ENCODE measurements at regions not wholly inside any gene's neighbourhood (a gene's known extent, or its start where the extent isn't known, plus 50 kb on each side); places are given as distances from the start of the nearest gene placed in this dataset.
"Not testable (repeated sequence)": the region's sequence is repeated elsewhere in the genome, so short reads cannot be mapped to it uniquely, and the experiment has no call there.

DNA sequence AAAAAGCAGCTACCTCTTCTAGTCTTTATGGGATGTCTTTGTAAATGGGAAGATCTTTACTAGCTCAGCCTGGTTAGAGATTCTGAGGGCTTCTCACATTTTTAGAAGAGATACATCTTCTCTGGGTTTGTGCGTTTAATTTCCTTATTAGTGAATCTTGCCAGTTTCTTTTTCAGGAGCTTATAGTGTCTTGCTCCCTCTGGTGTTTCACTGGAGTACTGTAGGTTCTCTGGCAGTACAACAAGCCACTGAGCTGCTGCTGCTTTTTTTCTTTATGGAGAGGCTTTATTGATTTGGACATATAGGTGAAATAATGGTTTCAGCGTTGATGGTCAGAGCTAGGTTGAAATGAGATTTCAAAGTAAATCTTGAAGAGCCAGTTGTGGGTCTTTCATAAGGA is 82.9 kb downstream of the LAS1L start:
- TF ChIP-seq, protein P1, sequence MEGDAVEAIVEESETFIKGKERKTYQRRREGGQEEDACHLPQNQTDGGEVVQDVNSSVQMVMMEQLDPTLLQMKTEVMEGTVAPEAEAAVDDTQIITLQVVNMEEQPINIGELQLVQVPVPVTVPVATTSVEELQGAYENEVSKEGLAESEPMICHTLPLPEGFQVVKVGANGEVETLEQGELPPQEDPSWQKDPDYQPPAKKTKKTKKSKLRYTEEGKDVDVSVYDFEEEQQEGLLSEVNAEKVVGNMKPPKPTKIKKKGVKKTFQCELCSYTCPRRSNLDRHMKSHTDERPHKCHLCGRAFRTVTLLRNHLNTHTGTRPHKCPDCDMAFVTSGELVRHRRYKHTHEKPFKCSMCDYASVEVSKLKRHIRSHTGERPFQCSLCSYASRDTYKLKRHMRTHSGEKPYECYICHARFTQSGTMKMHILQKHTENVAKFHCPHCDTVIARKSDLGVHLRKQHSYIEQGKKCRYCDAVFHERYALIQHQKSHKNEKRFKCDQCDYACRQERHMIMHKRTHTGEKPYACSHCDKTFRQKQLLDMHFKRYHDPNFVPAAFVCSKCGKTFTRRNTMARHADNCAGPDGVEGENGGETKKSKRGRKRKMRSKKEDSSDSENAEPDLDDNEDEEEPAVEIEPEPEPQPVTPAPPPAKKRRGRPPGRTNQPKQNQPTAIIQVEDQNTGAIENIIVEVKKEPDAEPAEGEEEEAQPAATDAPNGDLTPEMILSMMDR (conservative IDR thresholded peaks at IDR 0.05; ENCODE audit: low read depth, low read length) = peak; percentile 57
- H3K4me3 ChIP-seq (ENCODE audit: low read depth, low read length) = no peak overlapping the region
- DNase-seq (ENCODE audit: low read depth) = peak; percentile 4

DNA sequence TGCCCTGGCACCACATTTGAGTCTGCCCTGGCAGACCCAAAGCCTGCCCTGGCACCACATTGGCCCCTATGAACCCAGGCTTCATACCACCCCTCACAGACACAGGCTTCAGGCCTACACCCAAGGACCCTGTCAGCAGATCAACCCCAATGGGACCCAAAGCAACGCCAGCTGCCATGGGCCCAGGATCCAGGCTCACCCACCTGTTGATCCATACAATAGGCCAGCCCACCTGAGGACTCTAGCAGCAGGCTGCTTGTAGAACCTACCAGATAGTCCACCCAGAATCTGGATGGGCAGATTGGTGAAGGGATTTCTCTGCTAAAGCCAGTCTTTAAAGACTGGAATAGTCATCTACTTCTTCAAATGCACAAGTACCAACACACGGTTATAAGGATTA is 114.4 kb downstream of the LAS1L start:
- TF ChIP-seq, protein P1 (conservative IDR thresholded peaks at IDR 0.05; ENCODE audit: low read depth, low read length) = no peak
- no peak overlapping the region for H3K4me3 ChIP-seq (ENCODE audit: low read depth, low read length)
- DNase-seq (ENCODE audit: low read depth) = no peak

DNA sequence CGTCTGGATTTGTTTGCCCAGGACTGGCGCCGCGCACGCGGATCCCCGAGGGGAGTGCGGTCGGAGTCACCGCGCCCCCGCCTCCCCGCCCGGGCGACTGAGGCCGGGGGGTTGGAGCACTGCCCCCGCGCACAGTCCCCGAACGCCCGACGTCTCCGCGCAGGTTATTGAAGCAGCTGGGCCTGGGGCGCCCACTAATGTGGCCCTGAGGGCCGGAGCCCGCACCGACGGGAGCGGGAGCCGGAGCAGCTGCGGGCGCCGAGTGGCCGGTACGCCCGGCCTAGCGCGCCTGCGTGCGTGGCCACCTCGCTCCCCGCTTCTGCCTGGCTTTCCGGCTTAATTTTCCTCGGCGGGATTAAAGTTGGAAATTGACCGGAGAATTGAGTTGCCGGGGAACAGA is 126.9 kb downstream of the LAS1L start:
- not testable (repeated sequence) for DNase-seq (ENCODE audit: low read depth); H3K4me3 ChIP-seq (ENCODE audit: low read depth, low read length)

DNA sequence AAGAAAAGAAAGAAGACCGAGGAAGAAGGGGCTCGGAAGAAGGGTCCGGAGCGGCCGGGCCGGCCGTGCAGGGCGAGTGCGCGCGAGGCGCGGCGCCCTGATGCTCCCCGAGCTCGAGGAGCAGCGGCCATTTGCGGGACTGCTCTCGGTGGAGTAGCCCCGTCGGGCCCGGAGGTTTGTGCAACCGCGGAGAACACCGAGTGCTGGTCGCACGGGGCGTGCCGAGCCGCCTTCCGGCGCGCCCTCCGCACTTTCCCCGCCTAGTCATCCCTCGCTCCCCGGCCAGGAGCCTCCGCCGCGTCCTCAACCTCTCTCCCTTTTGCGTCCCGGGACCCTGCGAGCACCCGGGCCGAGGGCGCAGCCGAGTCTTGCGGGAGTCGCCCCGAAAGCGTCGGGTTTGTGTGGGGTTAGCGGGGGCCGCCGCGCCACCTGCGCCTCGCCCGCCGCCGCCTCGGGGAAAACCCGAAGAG is 127.4 kb downstream of the LAS1L start:
- TF ChIP-seq, protein P1 (conservative IDR thresholded peaks at IDR 0.05; ENCODE audit: low read depth, low read length) = no peak
- no peak for DNase-seq (ENCODE audit: low read depth)
- H3K4me3 ChIP-seq (ENCODE audit: low read depth, low read length) = no peak overlapping the region

DNA sequence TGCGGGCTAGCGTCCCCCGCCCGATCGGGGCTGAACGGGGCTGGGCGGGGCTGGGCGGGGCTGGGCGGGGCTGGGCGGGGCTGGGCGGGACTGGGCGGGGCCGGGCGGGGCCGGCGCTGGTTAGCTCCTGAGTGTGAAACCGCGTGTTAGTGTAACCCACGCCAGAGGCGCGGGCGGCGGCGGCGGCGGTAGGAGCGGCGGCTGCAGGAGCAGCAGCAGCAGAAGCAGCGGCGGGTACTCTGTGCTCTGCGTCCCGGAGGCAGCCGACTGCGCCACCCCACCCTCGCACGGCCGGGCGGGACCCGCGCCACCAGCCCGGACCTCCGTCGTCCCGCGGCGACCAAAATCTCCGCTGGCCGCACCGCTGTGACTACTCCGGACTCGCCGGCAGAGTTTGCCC is 128.1 kb downstream of the LAS1L start:
- H3K4me3 ChIP-seq (ENCODE audit: low read depth, low read length) = no peak overlapping the region
- no peak for DNase-seq (ENCODE audit: low read depth)
- TF ChIP-seq, protein P1 (conservative IDR thresholded peaks at IDR 0.05; ENCODE audit: low read depth, low read length) = no peak

DNA sequence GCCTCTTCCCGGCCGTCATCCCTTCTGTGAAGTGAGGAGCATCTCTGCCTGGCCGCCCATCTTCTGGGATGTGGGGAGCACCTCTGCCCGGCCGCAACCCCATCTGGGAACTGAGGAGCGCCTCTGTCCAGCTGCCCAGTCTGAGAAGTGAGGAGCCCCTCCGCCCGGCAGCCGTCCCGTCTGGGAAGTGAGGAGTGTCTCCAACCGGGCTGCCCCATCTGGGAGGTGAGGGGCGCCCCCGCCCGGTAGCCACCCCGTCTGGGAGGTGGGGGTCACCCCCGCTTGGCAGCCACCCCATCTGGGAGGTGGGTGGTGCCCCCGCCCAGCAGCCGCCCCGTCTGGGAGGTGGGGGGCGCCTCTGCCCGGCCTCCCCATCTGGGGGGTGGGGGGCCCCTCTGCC is 142.3 kb downstream of the LAS1L start:
- DNase-seq (ENCODE audit: low read depth) = no peak
- TF ChIP-seq, protein P1 (conservative IDR thresholded peaks at IDR 0.05; ENCODE audit: low read depth, low read length) = no peak
- H3K4me3 ChIP-seq (ENCODE audit: low read depth, low read length) = no peak overlapping the region

DNA sequence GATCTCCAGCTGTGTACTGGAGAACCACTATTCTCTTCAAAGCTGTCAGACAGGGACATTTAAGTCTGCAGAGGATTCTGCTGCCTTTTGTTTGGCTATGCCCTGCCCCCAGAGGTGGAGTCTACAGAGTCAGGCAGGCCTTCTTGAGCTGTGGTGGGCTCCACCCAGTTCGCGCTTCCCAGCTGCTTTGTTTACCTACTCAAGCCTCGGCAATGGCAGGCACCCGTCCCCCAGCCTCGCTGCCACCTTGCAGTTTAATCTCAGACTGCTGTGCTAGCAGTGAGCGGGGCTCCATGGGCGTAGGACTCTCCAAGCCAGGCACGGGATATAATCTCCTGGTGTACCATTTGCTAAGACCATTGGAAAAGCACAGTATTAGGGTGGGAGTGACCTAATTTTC is 145.5 kb downstream of the LAS1L start:
- DNase-seq (ENCODE audit: low read depth); H3K4me3 ChIP-seq (ENCODE audit: low read depth, low read length): not testable (repeated sequence)

Data from epithelial cell of proximal tubule (primary cell).